Islet of Langerhans (tissue), 1 donor: ENCODE measurements at regions not wholly inside any gene's neighbourhood (a gene's known extent, or its start where the extent isn't known, plus 50 kb on each side); places are given as distances from the start of the nearest gene placed in this dataset.

Experiments
- FAIRE-seq: peaks from one replicate; lab custom pipeline; 2011; peaks lifted over from hg19 to GRCh38; lab: Jason Lieb, UNC

DNA sequence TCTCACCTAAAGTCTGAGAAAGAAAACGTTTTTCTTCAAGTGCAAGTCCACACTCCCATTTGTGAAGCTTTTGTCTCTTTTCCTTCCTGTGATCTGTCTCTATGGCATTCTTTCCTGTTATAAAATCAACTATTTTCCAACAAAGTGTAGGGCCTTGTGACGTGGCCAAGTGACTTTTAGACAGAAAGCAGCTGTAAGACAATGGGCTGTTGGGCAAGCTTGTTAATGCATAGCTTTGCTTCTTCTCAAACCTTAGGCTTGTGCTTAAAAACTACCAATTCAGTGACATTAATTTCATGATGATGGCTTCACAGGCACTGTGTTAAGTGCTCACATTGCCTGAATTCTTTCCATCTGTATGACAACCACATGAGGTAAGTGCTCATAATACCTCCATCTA lies 83.5 kb downstream of the VCY1B start:
- FAIRE-seq = peak; percentile 55

DNA sequence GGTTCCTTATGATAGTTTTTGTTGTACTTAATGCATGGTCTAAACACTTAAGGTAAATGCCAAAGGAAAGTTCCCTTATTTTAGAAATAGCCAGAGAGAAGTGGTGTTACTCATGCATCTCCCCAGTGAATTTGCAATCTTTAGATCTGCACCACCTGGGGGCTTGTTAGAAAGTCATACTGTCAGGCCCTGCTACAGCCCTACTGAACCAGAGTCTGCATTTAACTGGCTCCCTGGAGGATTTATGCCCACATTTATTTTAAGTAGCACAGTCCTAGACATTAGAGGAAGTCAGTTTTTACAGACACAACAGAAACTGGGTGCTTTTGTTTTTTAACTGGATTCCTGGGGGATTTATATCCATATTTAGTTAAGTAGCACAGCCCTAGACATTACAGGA lies 89.6 kb downstream of the VCY1B start:
- no peak for FAIRE-seq

DNA sequence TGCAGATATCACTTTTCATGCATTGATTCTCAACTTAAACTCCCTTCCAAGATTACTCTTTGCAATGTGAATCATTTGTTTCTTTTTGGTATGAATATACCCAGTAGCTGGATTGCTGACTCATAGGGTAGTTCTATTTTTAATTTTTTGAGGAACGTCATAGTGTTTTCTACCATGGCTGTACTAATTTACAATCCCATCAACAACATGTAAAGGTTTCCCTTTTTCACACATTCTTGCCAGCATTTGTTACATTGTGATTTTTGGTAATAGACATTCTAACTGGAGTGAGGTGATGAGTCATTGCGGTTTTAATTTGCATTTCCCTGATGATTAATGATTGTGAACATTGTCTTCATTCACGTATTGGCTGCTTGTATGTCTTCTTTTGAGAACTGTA lies 126.7 kb downstream of the VCY1B start:
- FAIRE-seq = no peak

DNA sequence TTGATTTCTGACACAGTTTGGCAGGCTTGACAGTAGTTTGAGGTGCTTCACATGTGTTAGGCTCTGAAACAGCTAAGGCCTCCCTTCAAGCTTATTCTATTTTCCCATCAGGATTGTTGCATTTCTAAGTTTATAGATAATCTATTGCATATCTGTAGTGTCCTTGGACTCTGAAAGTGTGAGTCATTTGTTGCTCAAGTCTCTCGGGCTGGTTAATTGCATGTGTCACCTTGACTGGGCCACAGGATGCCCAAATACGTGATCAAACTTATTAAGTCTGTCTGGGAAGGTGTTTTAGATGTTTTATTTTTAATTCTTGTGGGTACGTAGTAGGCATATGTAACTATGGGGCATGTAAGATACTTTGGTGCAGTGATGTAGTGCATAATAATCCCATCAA lies 166.0 kb downstream of the VCY1B start:
- no peak for FAIRE-seq

DNA sequence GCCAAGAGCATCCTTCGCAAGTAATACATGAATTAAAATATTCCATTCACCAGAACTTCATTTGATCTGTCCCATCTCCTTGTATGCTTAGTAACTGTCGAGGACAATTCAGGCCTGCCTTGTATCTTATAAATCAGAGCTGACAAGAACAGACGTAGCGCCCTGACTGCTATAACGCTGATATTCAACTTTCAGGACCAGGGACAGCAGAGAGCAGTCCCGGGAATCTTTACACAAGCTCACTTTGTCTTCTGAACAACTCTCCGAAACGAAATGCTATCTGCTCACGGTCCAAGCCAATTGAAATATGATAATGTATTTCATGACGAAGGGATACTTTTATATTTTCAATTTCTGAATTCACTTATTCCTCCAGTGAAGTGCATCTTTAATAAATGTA lies 175.7 kb downstream of the VCY1B start:
- FAIRE-seq = no peak

DNA sequence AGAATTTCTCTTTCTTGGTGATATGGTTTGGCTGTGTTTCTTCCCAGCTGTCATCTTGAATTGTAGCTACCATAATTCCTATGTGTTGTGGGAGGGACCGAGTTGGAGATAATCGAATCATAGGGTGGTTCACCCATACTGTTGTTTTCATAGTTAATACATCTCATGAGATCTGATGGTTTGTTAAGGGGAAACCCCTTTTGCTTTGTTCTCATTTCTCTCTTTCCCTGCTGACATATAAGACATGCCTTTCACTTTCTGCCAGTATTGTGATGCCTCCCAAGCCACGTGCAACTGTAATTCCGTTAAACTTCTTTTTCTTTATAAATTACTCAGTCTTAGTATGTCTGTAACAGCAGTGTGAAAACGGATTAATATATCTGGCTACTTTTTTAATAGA lies 179.0 kb downstream of the VCY1B start:
- FAIRE-seq = no peak

DNA sequence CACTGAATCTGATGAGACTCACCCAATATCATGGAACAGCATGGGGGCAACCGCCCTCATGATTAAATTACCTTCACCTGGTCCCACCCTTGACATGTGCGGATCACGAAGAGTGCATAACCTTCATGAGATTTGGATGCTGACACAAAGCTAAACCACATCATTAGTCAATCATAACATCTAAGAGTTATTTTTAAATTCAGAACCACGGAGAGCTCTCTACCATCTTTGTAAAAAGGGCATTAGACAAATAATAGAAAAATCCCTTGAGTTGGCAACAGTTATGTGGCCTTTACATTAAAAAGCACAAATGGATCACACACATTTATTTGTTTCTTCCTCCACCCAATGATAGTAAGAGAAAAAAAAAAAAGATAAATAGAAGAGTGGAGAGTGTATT lies 182.2 kb downstream of the VCY1B start:
- no peak for FAIRE-seq

DNA sequence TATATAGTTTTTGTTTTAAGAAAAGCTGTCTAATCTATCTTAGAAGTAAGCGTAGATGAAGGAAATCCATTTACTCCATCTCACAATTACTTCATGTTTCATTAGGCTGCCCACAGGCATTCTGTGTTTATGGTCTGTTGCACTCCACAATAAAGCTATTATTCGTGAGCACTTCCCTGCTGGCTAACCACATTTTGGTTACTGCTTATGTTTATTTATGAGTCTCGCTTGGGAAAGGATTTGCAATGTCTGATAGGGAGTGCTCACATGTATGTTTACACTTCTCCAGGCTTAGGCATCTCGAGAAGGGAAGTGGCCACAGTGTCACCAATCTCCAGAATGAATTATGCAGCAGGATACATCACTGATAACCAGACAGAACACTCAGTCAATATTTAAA lies 190.9 kb downstream of the VCY1B start:
- FAIRE-seq = peak; percentile 98

DNA sequence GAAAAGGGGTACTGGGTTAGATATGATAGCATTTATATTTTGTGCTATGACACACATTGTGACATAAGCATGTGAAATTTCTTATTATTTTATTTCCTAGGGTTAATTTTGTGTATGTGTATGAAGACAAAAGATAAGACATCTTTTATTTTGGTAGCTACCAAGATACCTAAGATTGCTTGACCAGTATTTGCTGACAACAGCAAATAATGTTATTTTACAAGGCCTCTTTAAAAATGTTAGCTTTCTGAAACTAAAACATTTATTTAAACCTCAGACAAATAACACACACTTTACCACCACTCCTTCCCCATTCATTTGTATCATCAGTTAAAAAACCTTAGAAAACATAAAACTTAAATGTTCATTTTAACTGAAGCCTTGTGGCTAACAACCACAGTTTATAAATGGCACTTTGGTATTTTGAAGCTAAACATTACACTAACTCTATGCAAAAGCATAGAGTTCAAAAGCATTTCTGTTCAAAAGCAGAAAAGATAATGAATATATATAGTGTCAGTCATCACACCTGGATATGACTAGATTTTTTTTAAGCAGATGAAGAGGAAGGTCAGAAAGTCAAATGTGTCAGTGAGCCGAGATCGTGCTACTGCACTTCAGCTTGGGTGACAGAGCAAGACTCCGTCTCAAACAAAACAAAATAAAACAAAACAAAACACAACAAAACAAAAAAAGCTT lies 193.0 kb downstream of the VCY1B start:
- FAIRE-seq = peak; percentile 62

DNA sequence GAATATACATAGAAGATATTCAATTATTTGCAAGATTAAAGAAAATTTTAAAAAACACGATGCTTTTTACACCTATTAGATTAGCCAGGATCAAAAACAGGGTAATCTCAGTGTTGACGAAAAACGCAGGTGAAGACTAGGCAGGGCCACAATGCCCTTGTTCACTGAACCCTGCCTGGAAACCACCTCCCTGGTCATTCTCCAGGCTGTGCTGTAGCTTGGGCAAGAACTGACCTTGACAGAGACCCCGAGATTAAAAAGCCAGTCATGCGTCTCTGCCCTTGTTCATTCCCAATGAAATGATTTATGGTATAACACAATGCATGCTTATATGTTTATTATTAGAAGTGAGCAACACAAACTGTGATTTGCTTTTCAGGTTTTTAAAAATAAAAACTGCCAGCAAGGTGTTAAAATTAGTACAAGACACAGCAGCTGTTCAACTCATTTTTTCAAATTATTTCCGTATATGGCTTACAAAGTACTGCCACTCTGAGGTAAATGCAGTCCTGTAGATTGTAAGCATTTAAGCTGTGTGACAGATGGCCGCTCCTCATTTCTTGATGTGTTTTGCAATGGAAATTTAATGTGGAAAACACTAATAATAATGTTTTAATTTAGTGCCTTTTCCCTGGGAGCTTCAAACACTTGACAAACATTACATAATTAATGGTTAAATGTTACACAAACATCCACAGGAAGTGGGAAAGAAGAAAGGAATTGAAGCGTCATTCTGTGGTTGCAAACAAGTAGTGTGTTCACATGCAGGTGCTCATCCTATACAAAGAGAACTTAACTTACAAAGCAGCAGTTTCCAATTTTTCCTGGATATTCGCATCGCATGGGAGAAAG lies 200.2 kb downstream of the VCY1B start:
- FAIRE-seq = peak; percentile 99

DNA sequence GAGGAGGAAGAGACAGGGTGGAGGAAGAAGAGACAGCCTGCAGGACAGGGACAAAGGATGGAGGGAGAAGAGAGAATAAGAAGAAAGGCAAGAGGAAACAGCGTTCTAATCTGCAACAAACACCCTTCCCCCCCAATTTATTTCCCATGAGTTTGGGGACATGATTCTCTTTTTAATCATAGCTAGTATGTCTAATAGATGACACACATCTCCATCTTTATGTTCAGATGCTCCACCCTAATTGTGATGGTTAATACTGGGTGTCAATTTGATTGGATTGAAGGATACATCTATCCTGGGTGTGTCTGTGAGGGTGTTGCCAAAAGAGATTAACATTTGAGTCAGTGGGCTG lies 200.8 kb downstream of the VCY1B start:
- FAIRE-seq = no peak

DNA sequence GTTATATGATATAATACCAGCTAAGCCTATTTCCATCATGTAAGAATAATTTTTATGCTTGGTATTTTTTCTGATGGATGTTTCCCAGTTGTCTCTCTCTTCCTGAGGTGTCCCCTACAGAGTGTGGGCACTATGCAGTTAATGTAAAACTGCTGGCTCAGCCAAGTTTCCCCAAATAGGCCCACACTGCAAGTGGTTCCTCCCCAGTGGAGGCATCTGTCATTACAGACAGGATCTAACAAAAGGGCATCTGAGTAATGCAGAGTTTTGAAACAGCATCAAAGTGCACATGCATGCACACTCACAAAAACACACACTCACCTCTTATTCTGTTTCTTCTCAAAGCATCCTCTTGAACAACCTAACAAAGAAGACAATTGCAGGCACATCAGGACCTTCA lies 221.0 kb downstream of the VCY1B start:
- FAIRE-seq = no peak

DNA sequence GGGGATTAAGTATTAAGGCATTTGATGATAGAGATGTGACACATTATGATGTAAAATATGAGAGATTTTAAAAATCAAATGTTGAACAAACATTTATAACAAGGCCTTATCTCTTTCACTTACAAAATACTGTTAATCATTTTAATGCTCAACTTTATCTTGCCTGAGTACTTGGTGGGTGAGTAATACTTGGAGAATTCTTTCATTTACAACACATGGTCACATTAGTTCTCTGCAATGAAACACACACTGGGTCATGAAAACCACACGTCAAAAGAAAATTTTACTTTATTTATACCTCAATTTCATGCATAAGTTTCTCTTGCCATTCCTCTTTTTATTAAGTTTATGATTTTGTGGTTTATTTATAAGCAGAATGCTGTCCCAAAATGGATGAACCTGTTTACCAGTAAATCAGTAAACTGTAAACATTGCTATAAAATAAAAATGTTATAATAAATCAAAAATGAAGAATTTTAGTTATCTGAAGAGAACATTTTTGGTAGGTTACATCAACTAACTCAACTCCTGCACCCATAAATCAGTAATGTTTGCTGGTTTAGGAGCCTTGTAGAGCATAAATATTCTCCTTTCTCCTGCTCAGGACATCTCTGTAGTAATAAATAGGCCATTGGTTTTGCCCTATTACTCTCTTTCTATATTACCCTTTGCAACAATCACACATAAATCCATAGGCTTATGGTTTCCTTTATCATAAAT lies 233.5 kb upstream of the NLGN4Y start:
- peak; percentile 78 for FAIRE-seq

DNA sequence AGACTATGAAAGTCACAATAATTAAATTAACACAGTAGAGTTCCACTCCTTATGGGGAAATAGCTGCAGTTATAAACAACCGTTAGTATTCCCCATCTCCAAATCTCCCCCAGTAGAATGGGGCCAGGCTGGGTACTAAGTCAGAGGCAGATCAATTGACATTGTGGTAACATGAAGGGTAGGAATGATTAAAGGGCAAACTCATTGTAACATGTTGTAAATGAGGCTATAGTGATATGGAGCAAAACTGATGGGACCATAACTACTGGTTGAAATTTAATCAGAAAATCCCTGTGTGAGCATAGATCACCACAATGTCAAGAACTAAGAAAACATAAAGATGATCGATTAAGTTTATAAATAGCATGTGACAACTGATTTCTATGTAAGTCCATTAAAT lies 231.9 kb upstream of the NLGN4Y start:
- peak; percentile 21 for FAIRE-seq

DNA sequence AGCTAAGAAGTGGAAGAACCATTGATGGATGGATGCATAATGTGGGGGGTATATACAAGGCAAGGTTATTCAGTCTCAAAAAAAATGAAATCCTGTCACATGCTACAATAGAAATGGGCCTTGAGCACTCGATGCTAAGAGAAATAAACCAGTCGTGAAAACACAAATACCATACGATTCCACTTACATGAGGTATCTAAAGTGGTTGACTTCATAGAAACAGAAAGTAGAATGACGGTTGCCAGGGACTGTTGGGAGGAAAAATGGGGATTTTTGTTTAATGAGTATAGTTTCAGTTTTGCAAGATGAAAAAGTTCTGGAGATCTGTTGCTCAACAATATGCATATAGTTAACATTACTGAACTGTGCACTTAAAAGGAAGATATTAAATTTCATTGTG lies 223.6 kb upstream of the NLGN4Y start:
- no peak for FAIRE-seq

DNA sequence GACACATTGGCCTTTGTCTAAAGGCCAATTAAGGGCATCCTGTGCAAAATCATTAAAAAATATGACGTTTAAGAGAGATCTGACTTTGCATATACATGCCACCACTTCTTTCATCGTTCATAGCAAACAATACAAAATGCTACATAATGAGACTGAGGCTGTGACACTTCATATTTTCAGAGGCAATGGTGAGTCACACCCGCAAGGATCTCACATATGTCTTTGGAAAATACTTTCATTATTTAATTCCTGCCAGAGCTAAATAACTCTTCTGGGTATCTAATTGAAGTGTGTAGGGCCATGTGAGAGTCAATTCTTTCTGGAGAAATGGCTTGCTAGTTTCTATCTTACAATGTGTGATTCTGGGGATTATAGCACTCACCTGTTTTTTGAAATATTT lies 222.8 kb upstream of the NLGN4Y start:
- FAIRE-seq = no peak

DNA sequence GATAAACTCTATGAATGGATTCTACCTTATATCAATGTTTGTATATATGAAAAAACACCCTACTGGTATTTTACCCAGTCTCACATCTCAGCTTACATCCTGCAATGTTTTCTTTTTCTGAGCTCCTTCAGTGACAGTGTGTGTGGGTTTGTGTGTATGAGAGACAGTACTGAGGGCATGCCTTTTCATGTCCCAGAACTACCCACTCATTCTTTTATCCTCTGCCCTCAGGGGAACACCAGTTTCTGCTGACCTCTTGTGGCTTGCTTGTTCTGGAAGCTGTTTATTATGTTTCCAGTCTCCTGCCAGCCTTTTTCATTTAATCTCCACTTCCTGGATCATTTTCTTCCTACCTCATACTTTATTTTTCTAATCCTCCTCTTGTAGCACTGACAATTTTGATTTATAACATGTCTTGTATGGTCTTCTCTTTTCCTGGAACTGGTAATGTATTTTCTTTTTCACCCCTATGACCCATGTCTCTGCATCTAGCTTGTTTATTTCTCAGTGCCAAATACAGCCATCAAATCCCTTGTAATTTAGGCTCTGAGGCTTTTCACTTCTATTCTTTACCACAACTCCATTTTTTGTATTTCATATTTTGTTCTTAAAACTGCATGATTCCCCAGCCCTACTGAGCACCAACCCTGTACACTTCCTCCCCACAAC lies 195.5 kb upstream of the NLGN4Y start:
- FAIRE-seq = peak; percentile 94

DNA sequence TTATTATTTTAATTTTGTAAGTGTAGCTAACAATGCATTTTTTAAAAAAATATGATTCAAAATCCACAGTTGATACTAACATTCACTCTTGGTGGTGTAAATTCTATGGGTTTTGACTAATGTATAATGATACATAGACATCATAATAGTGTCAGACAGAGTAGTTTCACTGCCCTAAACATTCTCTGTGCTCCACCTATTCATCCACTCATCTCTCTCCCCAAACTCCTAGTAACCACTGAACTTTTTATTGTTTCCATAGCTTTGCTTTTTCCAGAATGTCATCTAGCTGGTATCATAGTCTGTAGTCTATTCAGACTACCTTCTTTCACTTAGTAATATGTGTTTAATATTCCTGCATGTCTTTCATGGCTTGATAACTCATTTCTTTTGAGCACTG lies 194.0 kb upstream of the NLGN4Y start:
- no peak for FAIRE-seq

DNA sequence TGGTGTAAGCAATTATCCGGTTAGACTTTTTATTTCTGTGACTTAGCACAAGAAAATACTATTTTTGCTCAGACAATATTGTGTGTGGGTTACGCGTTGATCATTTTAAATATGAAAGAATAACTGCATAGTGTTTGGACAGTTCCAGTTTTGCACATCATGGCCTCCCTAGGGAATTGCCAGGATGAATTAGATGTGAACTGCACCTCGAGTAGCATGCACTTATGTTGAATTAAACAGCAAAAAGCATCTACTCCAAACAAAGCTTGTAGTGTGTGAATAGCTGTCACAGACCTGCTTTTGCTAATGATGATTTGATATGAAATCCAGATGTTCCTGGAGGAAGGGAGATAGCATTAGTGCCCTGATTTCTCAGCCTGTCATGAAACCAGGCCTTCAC lies 184.8 kb upstream of the NLGN4Y start:
- no peak for FAIRE-seq

DNA sequence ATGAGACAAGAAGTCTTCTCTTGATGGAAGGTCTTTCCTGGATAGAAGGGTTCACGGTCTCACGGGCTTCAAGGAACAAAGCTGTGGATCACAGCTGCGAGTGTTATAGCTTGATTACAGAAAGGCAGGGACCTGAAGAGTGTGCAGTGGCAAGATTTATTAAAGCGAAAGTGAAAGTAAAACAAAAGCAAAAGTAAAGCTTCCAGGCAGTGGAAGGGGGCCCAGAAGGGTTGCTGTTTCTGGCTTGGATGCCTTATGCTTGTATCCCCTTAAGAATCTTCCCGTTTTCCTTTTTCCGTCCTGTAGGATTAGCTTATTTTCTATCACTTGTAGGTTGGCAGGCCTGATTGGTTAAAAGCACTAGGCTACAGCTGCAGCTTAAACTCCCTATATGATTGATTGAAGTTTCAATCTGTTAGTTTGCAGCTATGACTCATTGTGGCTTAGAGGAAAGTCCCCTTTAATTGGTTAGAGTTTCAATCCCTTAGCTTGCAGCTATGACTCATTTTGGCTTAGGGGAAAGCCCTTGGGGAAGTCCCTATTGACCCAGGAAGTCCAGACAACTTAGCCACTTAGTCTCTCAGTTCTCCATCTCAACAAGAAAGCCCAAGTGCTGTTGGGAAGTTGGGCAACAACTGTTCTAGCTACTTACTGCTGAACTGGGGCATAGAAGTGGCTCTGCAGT lies 183.7 kb upstream of the NLGN4Y start:
- peak; percentile 69 for FAIRE-seq

DNA sequence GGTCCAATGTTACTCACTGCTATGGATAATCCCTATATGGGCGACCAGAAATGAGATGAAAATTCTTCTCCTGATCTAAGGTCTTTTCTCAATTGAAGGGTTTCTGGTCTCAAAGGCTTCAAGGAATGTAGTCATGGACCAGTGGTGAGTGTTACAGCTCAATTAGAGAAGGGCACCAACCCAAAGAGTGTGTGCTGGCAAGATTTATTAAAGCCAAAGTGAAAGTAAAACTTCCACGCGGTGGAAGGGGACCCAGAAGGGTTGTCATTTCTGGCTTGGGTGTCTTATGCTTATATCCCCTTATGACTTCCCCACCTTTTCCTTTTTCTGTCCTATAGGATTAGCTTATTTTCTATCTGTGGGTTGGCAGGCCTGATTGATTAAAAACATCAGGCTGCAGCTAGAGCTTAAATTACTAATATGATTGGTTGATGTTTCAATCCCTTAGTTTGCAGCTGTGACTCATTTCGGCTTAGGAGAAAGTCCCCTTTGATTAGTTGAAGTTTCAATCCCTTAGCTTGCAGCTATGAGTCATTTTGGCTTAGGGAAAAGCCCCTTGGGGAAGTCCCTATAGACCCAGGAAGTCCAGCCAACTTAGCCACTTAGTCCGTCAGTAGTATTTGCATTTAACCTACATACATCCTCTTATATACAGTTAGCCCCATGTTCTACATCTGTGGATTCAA lies 179.5 kb upstream of the NLGN4Y start:
- peak; percentile 71 for FAIRE-seq

DNA sequence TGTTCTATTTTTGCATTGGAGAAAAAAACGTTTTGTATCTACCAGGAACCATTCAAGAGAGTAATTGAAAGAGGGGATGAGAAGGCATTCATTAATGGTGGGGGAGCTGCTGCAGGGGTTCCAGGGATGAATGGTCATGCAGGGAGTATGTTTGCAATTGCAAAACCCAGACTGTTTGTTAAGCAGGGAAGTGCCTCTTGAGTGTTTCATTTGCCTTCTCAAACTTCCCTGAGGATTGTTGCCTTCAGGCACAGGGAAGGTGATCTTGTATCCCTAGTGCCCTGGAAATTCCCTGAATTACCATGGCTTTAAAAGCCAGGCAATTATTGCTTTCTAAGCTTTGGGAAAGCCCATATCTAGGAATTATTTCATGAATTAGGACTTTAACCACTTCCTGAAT lies 172.7 kb upstream of the NLGN4Y start:
- no peak for FAIRE-seq
